ENCODE measurements at regions not wholly inside any gene's neighbourhood (a gene's known extent, or its start where the extent isn't known, plus 50 kb on each side); places are given as distances from the start of the nearest gene placed in this dataset.

- Histone ChIP-seq H3K4me1 (no peaks in the 10 kb centered on the region), H3K9me3 (no peaks in the 10 kb centered on the region), H3K4me3 (ENCODE audit: low read depth, low read length) (no peak overlapping the region), H3K27me3 (replicated peaks; ENCODE audit: control insufficient read depth, insufficient read depth, low read length) (no peaks in the 10 kb centered on the region), H3K36me3 (ENCODE audit: control insufficient read depth, insufficient read depth, low read length) (no peaks in the 10 kb centered on the region)
- H3K36me3 Mint-ChIP-seq (ENCODE audit: insufficient read depth, unreplicated experiment), result no peaks in the 10 kb centered on the region
- no peak overlapping the region for H3K27ac Mint-ChIP-seq (ENCODE audit: unreplicated experiment)
- CTCF ChIA-PET, result no interaction called here
- BruUV-seq (replicated peaks), result no TSS peak
- TF ChIP-seq CTCF (IDR thresholded peaks at IDR 0.05; ENCODE audit: insufficient read depth in 1 of 2, low read depth in 1 of 2, low read length in 1 of 2, severe bottlenecking in 1 of 2, unreplicated experiment in 1 of 2), result no peak
- POLR2A ChIA-PET, result no interaction called here
- DNase-seq, result no peak
- no peak overlapping the region for H3K4me3 Mint-ChIP-seq (ENCODE audit: unreplicated experiment)
- intact Hi-C loops (cut with micrococcal nuclease; ENCODE audit: unreplicated experiment), result no loop called here
- no peaks in the 10 kb centered on the region for H3K4me1 Mint-ChIP-seq (ENCODE audit: low read depth, unreplicated experiment)
- H3K9me3 Mint-ChIP-seq (ENCODE audit: unreplicated experiment), result no peaks in the 10 kb centered on the region
- peaks cover 12% of the 10 kb centered on the region for H3K27me3 Mint-ChIP-seq (ENCODE audit: insufficient read depth, unreplicated experiment)
Measured at GRCh38 chr2:118239284-118239683, 151.0 kb downstream of the INSIG2 start.

GRCh38 chr2:118237451-118237850, 149.2 kb downstream of the INSIG2 start:
- Histone ChIP-seq H3K27me3 (replicated peaks; ENCODE audit: control insufficient read depth, insufficient read depth, low read length) (no peaks in the 10 kb centered on the region), H3K36me3 (ENCODE audit: control insufficient read depth, insufficient read depth, low read length) (no peaks in the 10 kb centered on the region), H3K4me3 (ENCODE audit: low read depth, low read length) (no peak overlapping the region), H3K9me3 (no peaks in the 10 kb centered on the region), H3K4me1 (no peaks in the 10 kb centered on the region)
- no peak for DNase-seq
- Mint-ChIP-seq H3K27me3 (ENCODE audit: insufficient read depth, unreplicated experiment) (peaks cover 6% of the 10 kb centered on the region), H3K36me3 (ENCODE audit: insufficient read depth, unreplicated experiment) (no peaks in the 10 kb centered on the region), H3K4me1 (ENCODE audit: low read depth, unreplicated experiment) (no peaks in the 10 kb centered on the region), H3K27ac (ENCODE audit: unreplicated experiment) (no peak overlapping the region), H3K4me3 (ENCODE audit: unreplicated experiment) (no peak overlapping the region), H3K9me3 (ENCODE audit: unreplicated experiment) (no peaks in the 10 kb centered on the region)
- ChIA-PET POLR2A (no interaction called here), CTCF (interaction anchor here (0.6 kb wide), 1 partner anchor 144 kb away, joined by 4 read pairs; no protein-coding TSS in a partner anchor)
- BruUV-seq (replicated peaks), result no TSS peak
- no peak for TF ChIP-seq CTCF (IDR thresholded peaks at IDR 0.05; ENCODE audit: insufficient read depth in 1 of 2, low read depth in 1 of 2, low read length in 1 of 2, severe bottlenecking in 1 of 2, unreplicated experiment in 1 of 2)
- intact Hi-C loops (cut with micrococcal nuclease; ENCODE audit: unreplicated experiment), result no loop called here

DNA sequence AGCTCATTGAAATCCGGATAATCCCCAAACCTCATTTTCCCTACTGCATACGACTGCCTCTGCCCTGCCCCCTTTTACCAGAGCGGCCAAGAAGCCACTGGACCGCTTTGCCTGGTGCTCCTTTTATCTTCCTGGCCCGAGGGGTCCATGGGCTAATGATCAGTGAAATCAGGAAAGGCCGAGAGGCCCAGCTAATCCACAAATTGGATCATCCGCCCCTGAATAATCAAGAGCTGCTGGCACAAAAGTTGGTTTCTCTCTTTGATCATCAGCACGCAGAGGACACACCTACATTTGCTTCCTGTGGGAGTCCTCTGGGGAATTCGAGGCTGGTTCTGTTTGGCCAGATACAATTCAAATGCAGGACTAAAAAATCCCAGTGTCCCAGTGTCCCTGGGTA, 144.5 kb downstream of the INSIG2 start:
- no TSS peak for BruUV-seq (replicated peaks)
- H3K27me3 Mint-ChIP-seq (ENCODE audit: insufficient read depth, unreplicated experiment), result peaks cover 10% of the 10 kb centered on the region

More for the DNA sequence above, 144.5 kb downstream of the INSIG2 start:
- Histone ChIP-seq H3K9me3 (no peaks in the 10 kb centered on the region), H3K27me3 (replicated peaks; ENCODE audit: control insufficient read depth, insufficient read depth, low read length) (no peaks in the 10 kb centered on the region), H3K4me1 (no peaks in the 10 kb centered on the region), H3K4me3 (ENCODE audit: low read depth, low read length) (no peak overlapping the region), H3K36me3 (ENCODE audit: control insufficient read depth, insufficient read depth, low read length) (no peaks in the 10 kb centered on the region)
- Mint-ChIP-seq H3K9me3 (ENCODE audit: unreplicated experiment) (no peaks in the 10 kb centered on the region), H3K4me3 (ENCODE audit: unreplicated experiment) (no peak overlapping the region), H3K4me1 (ENCODE audit: low read depth, unreplicated experiment) (no peaks in the 10 kb centered on the region), H3K27ac (ENCODE audit: unreplicated experiment) (no peak overlapping the region), H3K36me3 (ENCODE audit: insufficient read depth, unreplicated experiment) (no peaks in the 10 kb centered on the region)
- ChIA-PET POLR2A (no interaction called here), CTCF (no interaction called here)
- intact Hi-C loops (cut with micrococcal nuclease; ENCODE audit: unreplicated experiment), result no loop called here
- TF ChIP-seq CTCF (IDR thresholded peaks at IDR 0.05; ENCODE audit: insufficient read depth in 1 of 2, low read depth in 1 of 2, low read length in 1 of 2, severe bottlenecking in 1 of 2, unreplicated experiment in 1 of 2), result no peak
- no peak for DNase-seq

All from Caco-2 (cell line).